Osteoblast (primary cell): ENCODE measurements at regions not wholly inside any gene's neighbourhood (a gene's known extent, or its start where the extent isn't known, plus 50 kb on each side); places are given as distances from the start of the nearest gene placed in this dataset.

ENCODE experiments used
- DNase-seq: peaks from one replicate; pipeline ENCODE4 v3.0.0; 2011; ENCODE audit warnings: low spot score, mixed read lengths; ENCODE audit not compliant: insufficient read length; ENCODE audit errors: missing footprints
- H2AFZ ChIP-seq: 2 replicates; pipeline ENCODE4 v1.6.0; 2011; ENCODE audit warnings: mild to moderate bottlenecking, low read length
- H3K27ac ChIP-seq: 2 replicates; pipeline ENCODE4 v1.5.1; 2011; ENCODE audit warnings: mild to moderate bottlenecking, low read depth, low read length, moderate library complexity
- H3K27me3 ChIP-seq: 2 replicates; pipeline ENCODE4 v1.6.0; 2012; ENCODE audit warnings: mild to moderate bottlenecking, control low read depth, inconsistent platforms, low read length, moderate library complexity; ENCODE audit not compliant: insufficient read depth
- H3K36me3 ChIP-seq: 2 replicates; pipeline ENCODE4 v1.5.1; 2011; ENCODE audit warnings: mild to moderate bottlenecking, low read length, control low read depth, moderate library complexity; ENCODE audit not compliant: insufficient read depth
- H3K4me1 ChIP-seq: 2 replicates; pipeline ENCODE4 v1.5.1; 2011; ENCODE audit warnings: mild to moderate bottlenecking, low read length, control low read depth, moderate library complexity; ENCODE audit not compliant: insufficient read depth
- H3K4me2 ChIP-seq: 2 replicates; pipeline ENCODE4 v1.6.0; 2011; ENCODE audit warnings: mild to moderate bottlenecking, low read length; ENCODE audit not compliant: insufficient read depth
- H3K4me3 ChIP-seq: fragments of 200-600 bp; sonication (generic); 3 replicates; pipeline ENCODE4 v1.5.1; 2012; ENCODE audit warnings: mild to moderate bottlenecking, low read length, inconsistent platforms; ENCODE audit not compliant: insufficient read depth
- H3K79me2 ChIP-seq: 2 replicates; pipeline ENCODE4 v1.6.0; 2012; ENCODE audit warnings: mild to moderate bottlenecking, low read length, control low read depth, inconsistent platforms; ENCODE audit not compliant: insufficient read depth
- H3K9me3 ChIP-seq: 2 replicates; pipeline ENCODE4 v1.5.1; 2011; ENCODE audit warnings: low read depth, low read length, control low read depth
- H4K20me1 ChIP-seq: 2 replicates; pipeline ENCODE4 v1.6.0; 2012; ENCODE audit warnings: mild to moderate bottlenecking, low read length, control low read depth; ENCODE audit not compliant: insufficient read depth
- CTCF ChIP-seq: IDR thresholded peaks from 2 replicates; pipeline ENCODE4 v1.5.1; 2011; ENCODE audit warnings: mild to moderate bottlenecking, low read depth, low read length, moderate library complexity; ENCODE audit errors: extremely low read depth

DNA sequence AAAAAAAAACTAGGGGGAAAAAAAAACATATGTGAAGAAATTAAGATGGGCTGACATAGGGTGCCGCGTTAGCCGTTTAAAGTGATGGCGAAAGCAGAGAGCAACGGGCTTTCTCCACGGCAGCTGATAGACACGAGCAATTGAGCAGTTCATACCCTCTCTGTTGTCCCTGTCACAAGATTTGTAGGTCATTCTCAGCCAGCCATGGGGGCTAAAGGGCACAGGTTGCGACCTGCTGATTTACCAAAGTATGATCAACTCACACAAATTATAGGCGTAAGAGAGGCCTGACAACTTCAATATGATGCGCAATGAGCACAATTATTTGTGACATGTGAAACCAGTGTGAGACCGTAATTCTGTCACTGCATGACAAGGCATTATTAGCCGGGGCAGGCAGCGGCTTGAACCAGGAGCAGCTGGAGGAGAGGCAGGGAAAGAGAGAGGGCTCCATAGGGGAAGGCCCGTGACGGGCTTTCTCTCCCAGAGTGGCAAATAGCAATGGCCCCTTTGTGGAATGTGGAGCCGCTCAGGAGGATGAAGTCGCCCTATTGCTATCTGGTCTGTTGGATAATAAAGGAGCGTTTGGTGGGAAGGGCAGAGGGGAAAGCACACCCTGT, 195.1 kb upstream of the HABP2 start:
- no peaks in the 10 kb centered on the region for H3K9me3 ChIP-seq
- H3K79me2 ChIP-seq: no peaks in the 10 kb centered on the region
- no peak for DNase-seq
- H2AFZ ChIP-seq: no peak overlapping the region
- H3K27me3 ChIP-seq: peaks cover 60% of the 10 kb centered on the region
- no peaks in the 10 kb centered on the region for H3K4me1 ChIP-seq
- H3K4me3 ChIP-seq: no peak overlapping the region
- TF ChIP-seq CTCF: no peak
- H3K4me2 ChIP-seq: no peak overlapping the region
- no peaks in the 10 kb centered on the region for H4K20me1 ChIP-seq
- no peak overlapping the region for H3K27ac ChIP-seq
- H3K36me3 ChIP-seq: no peaks in the 10 kb centered on the region

DNA sequence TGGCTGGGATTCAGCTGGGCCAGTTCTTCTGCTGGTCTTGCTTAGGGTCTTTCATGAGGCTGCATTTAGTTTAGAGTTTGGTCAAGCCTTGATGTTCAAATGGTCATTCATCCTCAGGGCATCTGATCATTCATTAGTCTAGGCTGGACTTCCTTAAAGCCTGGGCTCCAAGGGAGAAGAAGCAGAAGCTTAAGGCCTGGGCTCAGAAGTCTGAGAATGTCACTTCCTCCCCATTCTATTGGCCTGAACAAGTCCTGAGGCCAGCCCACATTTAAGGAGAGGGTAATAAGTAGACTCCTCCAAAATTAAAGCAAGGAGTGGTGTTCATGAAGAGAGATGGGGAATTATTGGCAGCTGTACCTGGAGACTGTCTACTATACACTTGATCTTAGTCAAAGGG, 193.2 kb upstream of the HABP2 start:
- Histone ChIP-seq H3K4me2 (no peak overlapping the region), H3K36me3 (no peaks in the 10 kb centered on the region), H3K4me3 (no peak overlapping the region), H3K27ac (no peak overlapping the region), H3K4me1 (no peaks in the 10 kb centered on the region), H3K79me2 (no peaks in the 10 kb centered on the region), H2AFZ (no peak overlapping the region), H3K27me3 (peaks cover 52% of the 10 kb centered on the region), H3K9me3 (no peaks in the 10 kb centered on the region), H4K20me1 (no peaks in the 10 kb centered on the region)
- no peak for TF ChIP-seq CTCF
- no peak for DNase-seq

DNA sequence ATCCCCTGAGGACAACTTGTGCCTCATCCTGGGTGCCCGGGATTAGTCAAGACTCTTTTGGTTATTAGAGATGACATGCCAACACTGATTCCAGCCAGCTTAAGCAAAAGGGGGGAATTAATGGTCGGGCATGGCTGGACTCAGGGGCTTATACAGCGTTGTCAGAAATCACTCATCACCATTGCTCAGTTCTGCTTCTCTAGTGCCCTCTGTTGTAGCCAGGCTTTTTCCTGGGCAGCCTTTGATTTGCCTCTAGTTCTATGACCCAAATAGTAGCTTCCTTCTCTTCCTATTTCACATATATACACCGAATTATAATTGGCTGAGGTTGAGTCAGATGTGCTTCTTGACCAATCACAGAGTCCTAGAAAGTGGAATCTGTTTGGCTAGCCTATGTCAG, 192.0 kb upstream of the HABP2 start:
- no peak for DNase-seq

GRCh38 chr10:113362645-113363091, 190.2 kb upstream of the HABP2 start:
- no peak overlapping the region for H3K4me3 ChIP-seq
- peak; percentile 54 for DNase-seq
- TF ChIP-seq CTCF: no peak

More for the DNA sequence above, 192.0 kb upstream of the HABP2 start:
- Histone ChIP-seq H4K20me1 (no peaks in the 10 kb centered on the region), H3K27me3 (peaks cover 43% of the 10 kb centered on the region), H3K4me3 (no peak overlapping the region), H3K4me1 (no peaks in the 10 kb centered on the region), H3K4me2 (no peak overlapping the region), H3K27ac (no peak overlapping the region), H3K9me3 (no peaks in the 10 kb centered on the region), H3K79me2 (no peaks in the 10 kb centered on the region), H3K36me3 (no peaks in the 10 kb centered on the region), H2AFZ (no peak overlapping the region)
- no peak for TF ChIP-seq CTCF

More at GRCh38 chr10:113362645-113363091, 190.2 kb upstream of the HABP2 start:
- Histone ChIP-seq H3K79me2 (no peaks in the 10 kb centered on the region), H3K27me3 (peaks cover 28% of the 10 kb centered on the region), H4K20me1 (no peaks in the 10 kb centered on the region), H3K9me3 (no peaks in the 10 kb centered on the region), H3K4me1 (no peaks in the 10 kb centered on the region), H3K27ac (no peak overlapping the region), H3K36me3 (no peaks in the 10 kb centered on the region), H3K4me2 (no peak overlapping the region), H2AFZ (no peak overlapping the region)
